Left ventricle myocardium inferior (tissue), 1 donor: ENCODE measurements at regions not wholly inside any gene's neighbourhood (a gene's known extent, or its start where the extent isn't known, plus 50 kb on each side); places are given as distances from the start of the nearest gene placed in this dataset.

Source experiments
- DNase-seq: peaks from one replicate; pipeline ENCODE4 v3.0.0-alpha.2; 2020
- H3K27ac ChIP-seq: fragments of 200-600 bp; replicated peaks from 2 replicates; pipeline ENCODE4 v1.8.0; 2021
- H3K27me3 ChIP-seq: fragments of 200-600 bp; 2 replicates; pipeline ENCODE4 v1.8.0; 2021; ENCODE audit warnings: low read depth
- H3K36me3 ChIP-seq: fragments of 200-600 bp; 2 replicates; pipeline ENCODE4 v1.8.0; 2021
- H3K4me1 ChIP-seq: fragments of 200-600 bp; 2 replicates; pipeline ENCODE4 v1.8.0; 2021
- H3K4me3 ChIP-seq: fragments of 200-600 bp; 2 replicates; pipeline ENCODE4 v1.8.0; 2021; ENCODE audit warnings: mild to moderate bottlenecking, moderate library complexity
- H3K9me3 ChIP-seq: fragments of 200-600 bp; replicated peaks from 2 replicates; pipeline ENCODE4 v1.8.0; 2021
- intact Hi-C: fragments of 100-400 bp; cut with micrococcal nuclease; formaldehyde crosslinking; loops from one replicate; pipeline ENCODE4 v1.11.0; 2022
- TF ChIP-seq, protein P1 (sequence below): fragments of 200-600 bp; IDR thresholded peaks from 2 replicates; pipeline ENCODE4 v1.8.0; 2021; ENCODE audit warnings: antibody characterized with exemption, mild to moderate bottlenecking, borderline replicate concordance
- donor health status: DM: no; HTN: yes; CAD: no; lungs with severe emphysema.

DNA sequence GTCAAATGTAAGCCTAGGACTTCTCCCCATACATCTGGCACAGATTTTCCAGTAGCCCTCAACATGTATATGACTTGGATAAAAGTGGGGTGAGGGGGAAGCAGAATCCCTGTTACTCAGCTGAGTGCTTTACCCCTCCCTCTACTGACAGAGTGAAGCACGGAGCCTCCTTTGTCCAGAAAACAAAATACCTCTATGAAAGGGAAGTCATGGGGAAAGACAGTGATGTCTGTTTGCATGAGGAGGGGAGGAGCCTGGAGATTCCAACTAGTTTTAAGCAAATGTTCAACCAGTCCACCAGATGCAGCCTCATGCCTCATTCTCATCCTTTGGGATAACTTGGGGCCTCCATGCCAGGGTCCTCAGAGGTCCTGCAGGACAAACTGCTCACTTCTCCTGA lies 203.9 kb downstream of the SMAD2 start:
- no peak for DNase-seq
- H3K4me1 ChIP-seq, result no peaks in the 10 kb centered on the region
- H3K27ac ChIP-seq, result no peak overlapping the region
- H3K27me3 ChIP-seq, result peaks cover 84% of the 10 kb centered on the region
- H3K36me3 ChIP-seq, result no peaks in the 10 kb centered on the region
- TF ChIP-seq, protein P1, sequence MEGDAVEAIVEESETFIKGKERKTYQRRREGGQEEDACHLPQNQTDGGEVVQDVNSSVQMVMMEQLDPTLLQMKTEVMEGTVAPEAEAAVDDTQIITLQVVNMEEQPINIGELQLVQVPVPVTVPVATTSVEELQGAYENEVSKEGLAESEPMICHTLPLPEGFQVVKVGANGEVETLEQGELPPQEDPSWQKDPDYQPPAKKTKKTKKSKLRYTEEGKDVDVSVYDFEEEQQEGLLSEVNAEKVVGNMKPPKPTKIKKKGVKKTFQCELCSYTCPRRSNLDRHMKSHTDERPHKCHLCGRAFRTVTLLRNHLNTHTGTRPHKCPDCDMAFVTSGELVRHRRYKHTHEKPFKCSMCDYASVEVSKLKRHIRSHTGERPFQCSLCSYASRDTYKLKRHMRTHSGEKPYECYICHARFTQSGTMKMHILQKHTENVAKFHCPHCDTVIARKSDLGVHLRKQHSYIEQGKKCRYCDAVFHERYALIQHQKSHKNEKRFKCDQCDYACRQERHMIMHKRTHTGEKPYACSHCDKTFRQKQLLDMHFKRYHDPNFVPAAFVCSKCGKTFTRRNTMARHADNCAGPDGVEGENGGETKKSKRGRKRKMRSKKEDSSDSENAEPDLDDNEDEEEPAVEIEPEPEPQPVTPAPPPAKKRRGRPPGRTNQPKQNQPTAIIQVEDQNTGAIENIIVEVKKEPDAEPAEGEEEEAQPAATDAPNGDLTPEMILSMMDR, result no peak
- H3K4me3 ChIP-seq, result no peak overlapping the region
- H3K9me3 ChIP-seq, result no peaks in the 10 kb centered on the region
- intact Hi-C loops, result no loop called here

DNA sequence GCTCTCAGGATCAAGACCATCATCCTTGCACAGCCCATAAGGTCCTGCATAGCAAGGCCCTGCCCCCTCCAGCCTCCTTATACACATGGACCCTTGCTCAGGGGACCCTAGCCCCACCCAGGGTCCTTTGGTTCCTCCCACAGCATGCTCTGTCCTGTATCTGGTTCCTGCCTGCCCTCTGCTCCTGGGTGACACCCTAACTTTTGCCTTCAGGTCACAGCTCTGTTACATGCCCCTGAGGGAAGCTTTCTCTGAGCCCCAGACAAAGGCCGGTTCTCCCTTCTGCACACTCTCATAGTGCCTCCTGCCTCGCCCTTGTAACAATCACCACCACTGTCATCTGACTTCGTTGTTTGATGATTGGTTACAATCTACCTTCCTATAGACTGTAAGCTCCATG lies 204.8 kb downstream of the SMAD2 start:
- H3K27ac ChIP-seq, result no peak overlapping the region
- TF ChIP-seq, protein P1, result no peak
- H3K36me3 ChIP-seq, result no peaks in the 10 kb centered on the region
- H3K27me3 ChIP-seq, result peaks cover 75% of the 10 kb centered on the region
- H3K4me3 ChIP-seq, result no peak overlapping the region
- H3K9me3 ChIP-seq, result no peaks in the 10 kb centered on the region
- intact Hi-C loops, result no loop called here
- H3K4me1 ChIP-seq, result no peaks in the 10 kb centered on the region
- no peak for DNase-seq

DNA sequence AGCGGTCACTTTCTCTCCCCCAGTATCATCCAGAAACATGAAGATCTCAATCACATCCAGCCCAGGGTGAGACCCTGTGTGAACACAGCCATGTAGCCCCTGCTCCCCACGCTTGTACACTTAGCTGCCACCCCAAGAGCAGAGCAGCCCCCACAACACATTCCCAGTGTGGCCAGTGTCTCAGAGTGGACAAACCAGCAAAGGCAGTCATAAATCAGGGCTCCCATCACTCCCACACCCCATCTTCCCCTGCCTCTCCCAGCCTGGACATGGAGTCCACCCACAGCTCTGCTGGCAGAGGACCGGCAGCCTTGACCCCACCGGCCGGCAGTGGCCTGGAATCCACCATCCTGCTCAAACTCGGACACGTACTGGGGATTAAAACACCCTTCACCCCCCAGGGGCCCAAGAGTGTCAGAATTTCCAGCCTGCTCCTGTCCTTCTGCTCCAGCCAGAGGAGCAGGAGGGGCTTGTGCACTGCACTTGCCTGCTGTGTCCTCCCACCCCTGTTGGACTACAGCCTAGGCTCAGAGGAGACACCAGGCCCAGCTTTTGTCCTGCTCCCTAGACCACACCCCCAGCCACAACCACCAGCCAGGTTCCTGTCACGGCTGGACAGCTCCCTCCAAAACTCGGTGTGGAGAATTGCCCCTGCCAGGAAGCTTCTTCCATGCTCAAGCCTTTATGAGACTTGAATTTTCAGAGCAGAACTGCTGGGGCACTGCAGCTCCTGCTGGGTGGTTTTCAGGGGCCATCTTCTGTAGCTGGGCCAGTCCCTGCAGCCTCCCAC lies 206.1 kb downstream of the SMAD2 start:
- no peak for DNase-seq
- H3K27ac ChIP-seq, result no peak overlapping the region
- TF ChIP-seq, protein P1, result no peak
- H3K4me1 ChIP-seq, result no peaks in the 10 kb centered on the region
- peaks cover 63% of the 10 kb centered on the region for H3K27me3 ChIP-seq
- no peak overlapping the region for H3K4me3 ChIP-seq
- intact Hi-C loops, result no loop called here
- H3K36me3 ChIP-seq, result no peaks in the 10 kb centered on the region
- no peaks in the 10 kb centered on the region for H3K9me3 ChIP-seq

DNA sequence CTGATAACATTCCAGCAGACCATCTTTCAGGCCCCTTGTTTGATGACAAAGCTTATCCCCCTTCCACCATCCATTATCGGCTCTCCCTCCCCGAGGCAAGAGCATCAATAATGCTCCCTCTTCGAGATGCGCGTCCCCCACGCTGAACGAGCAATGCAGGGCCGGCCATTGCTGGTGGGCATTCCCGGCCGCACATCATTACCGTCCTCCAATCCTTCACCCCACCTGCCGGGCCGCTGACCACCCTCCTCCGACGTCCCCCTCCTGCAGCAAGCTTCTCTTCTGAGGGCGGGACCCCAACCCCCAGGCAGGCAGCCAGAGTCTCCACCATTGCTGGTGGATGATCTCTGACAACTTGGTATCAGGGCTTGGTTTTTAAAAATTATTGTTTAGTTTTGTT lies 208.6 kb downstream of the SMAD2 start:
- no peak overlapping the region for H3K4me3 ChIP-seq
- TF ChIP-seq, protein P1, result no peak
- no peak overlapping the region for H3K27ac ChIP-seq
- H3K4me1 ChIP-seq, result no peaks in the 10 kb centered on the region
- DNase-seq, result no peak
- H3K27me3 ChIP-seq, result peaks cover 47% of the 10 kb centered on the region
- H3K36me3 ChIP-seq, result no peaks in the 10 kb centered on the region
- intact Hi-C loops, result no loop called here
- no peaks in the 10 kb centered on the region for H3K9me3 ChIP-seq

DNA sequence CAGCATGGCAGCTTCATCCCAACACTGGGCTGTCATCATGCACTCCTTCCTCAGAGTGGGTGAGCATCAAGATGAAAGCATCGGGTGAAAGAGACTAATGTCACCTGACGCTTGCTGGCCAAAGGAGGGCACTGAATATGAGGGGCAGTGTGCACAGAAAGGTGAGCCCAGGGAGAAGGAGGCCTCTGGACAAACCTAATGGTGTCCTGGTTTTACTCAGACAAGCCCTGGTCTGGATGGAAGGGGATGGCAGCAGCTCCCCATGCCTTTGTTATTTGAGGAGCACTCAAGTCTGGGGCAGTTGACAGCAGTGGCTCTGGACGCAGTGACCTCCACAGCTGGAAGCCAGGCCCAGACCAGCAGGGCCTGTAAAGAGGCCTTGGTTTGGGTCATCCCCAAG lies 209.7 kb downstream of the SMAD2 start:
- Histone ChIP-seq H3K9me3 (no peaks in the 10 kb centered on the region), H3K36me3 (no peaks in the 10 kb centered on the region), H3K27me3 (peaks cover 35% of the 10 kb centered on the region), H3K4me1 (no peaks in the 10 kb centered on the region), H3K4me3 (no peak overlapping the region), H3K27ac (no peak overlapping the region)
- DNase-seq, result no peak
- TF ChIP-seq, protein P1, result no peak
- intact Hi-C loops, result no loop called here
